ENCODE measurements at regions not wholly inside any gene's neighbourhood (a gene's known extent, or its start where the extent isn't known, plus 50 kb on each side); places are given as distances from the start of the nearest gene placed in this dataset.

- H2BK120ac ChIP-seq (ENCODE audit: low read depth, low read length): peak overlapping the region; percentile 30; the same call in 1 of the 2 replicates
- ATAC-seq (ENCODE audit: low read depth) (no peak), DNase-seq (no peak)
- no peak overlapping the region for H2AK9ac ChIP-seq (replicated peaks; ENCODE audit: low read depth, low read length, poor library complexity)
- BruUV-seq (replicated peaks): no TSS peak
- intact Hi-C loops (cut with micrococcal nuclease): no loop called here
- ChIA-PET CTCF (interaction anchor here (0.6 kb wide), 1 partner anchor 68 kb away, joined by 4 read pairs; no protein-coding TSS in a partner anchor), POLR2A (ENCODE audit: unreplicated experiment) (interaction anchor here (0.6 kb wide), 1 partner anchor 35 kb away, joined by 3 read pairs; no protein-coding TSS in a partner anchor)
- no peaks in the 10 kb centered on the region for H3K27me3 ChIP-seq (ENCODE audit: control insufficient read depth, insufficient read depth, low read length)
- peaks cover 15% of the 10 kb centered on the region for H3K9me1 ChIP-seq (ENCODE audit: insufficient read depth, low read length)
- H2BK15ac ChIP-seq (ENCODE audit: low read depth, low read length): no peak overlapping the region
- peak overlapping the region; percentile 85; the same call in 1 of the 2 replicates for H3K18ac ChIP-seq (ENCODE audit: low read depth, low read length)
- 0 out of 4 replicates have a peak overlapping the region, but pooled peaks of 1 of the 2 experiments have one; percentile 55 for H4K8ac ChIP-seq (ENCODE audit: low read depth in 2 of 2, low read length in 2 of 2)
- H3K56ac ChIP-seq (ENCODE audit: extremely low read depth, insufficient read depth, low read length): no peak overlapping the region
- no peak overlapping the region for H2BK5ac ChIP-seq (ENCODE audit: low read depth, low read length, poor library complexity, severe bottlenecking)
- dilution Hi-C loops (cut with HindIII; ENCODE audit: low sequenced_read_pairs, unreplicated experiment): no loop called here
- no peak overlapping the region for H2AFZ ChIP-seq (replicated peaks; ENCODE audit: low read length, poor library complexity)
- H3K9me3 ChIP-seq (ENCODE audit: control insufficient read depth, insufficient read depth, low read length): no peaks in the 10 kb centered on the region
- in situ Hi-C loops (cut with MboI; ENCODE audit: low sequenced_read_pairs): no loop called here
- no peak overlapping the region for H3K4ac ChIP-seq (ENCODE audit: low read depth, low read length)
- H3K79me1 ChIP-seq (ENCODE audit: low read depth in 1 of 2, low read length in 2 of 2): peaks cover 12 to 49% of the 10 kb centered on the region in 2 experiments
- H3K27ac ChIP-seq (ENCODE audit: insufficient read depth, low read length): no peak overlapping the region
- H4K5ac ChIP-seq (ENCODE audit: low read depth, low read length): no peak overlapping the region
- no peaks in the 10 kb centered on the region for H3K36me3 ChIP-seq (ENCODE audit: control insufficient read depth, insufficient read depth, low read length)
- no peaks in the 10 kb centered on the region; the same call in 1 of the 2 replicates for H4K20me1 ChIP-seq (ENCODE audit: insufficient read depth, low read length)
- no peak overlapping the region for H2BK20ac ChIP-seq (ENCODE audit: low read depth, low read length)
- TF ChIP-seq BHLHE40 (IDR thresholded peaks at IDR 0.05; ENCODE audit: low read depth, low read length): no peak
- TF ChIP-seq MXI1 (IDR thresholded peaks at IDR 0.05; ENCODE audit: borderline replicate concordance, low read depth, low read length): no peak
- TF ChIP-seq MAZ (IDR thresholded peaks at IDR 0.05; ENCODE audit: borderline replicate concordance, low read depth, low read length): no peak
- no peak for TF ChIP-seq NFE2L2 (IDR thresholded peaks at IDR 0.05; ENCODE audit: low read depth, low read length)
- no peak for TF ChIP-seq ELK1 (IDR thresholded peaks at IDR 0.05; ENCODE audit: borderline replicate concordance, low read depth, low read length)
- no peak for TF ChIP-seq RCOR1 (IDR thresholded peaks at IDR 0.05; ENCODE audit: insufficient replicate concordance, low read length)
- no peak for TF ChIP-seq POLR2A (IDR thresholded peaks at IDR 0.05; ENCODE audit: low read depth, low read length)
- TF ChIP-seq CEBPB (IDR thresholded peaks at IDR 0.05; ENCODE audit: low read depth, low read length): no peak
- TF ChIP-seq SMC3 (IDR thresholded peaks at IDR 0.05; ENCODE audit: low read depth, low read length): no peak
- TF ChIP-seq RFX5 (IDR thresholded peaks at IDR 0.05; ENCODE audit: low read depth, low read length): no peak
- TF ChIP-seq USF2 (IDR thresholded peaks at IDR 0.05; ENCODE audit: low read depth, low read length): no peak
- no peak for TF ChIP-seq FOS (IDR thresholded peaks at IDR 0.05; ENCODE audit: low read depth, low read length)
- TF ChIP-seq RAD21 (IDR thresholded peaks at IDR 0.05; ENCODE audit: low read length): no peak
- no peak for TF ChIP-seq MAFK (IDR thresholded peaks at IDR 0.05; ENCODE audit: low read depth, low read length)
- TF ChIP-seq CHD1 (IDR thresholded peaks at IDR 0.05; ENCODE audit: low read depth, low read length): no peak
- no peak for TF ChIP-seq CTCF (conservative IDR thresholded peaks at IDR 0.05; ENCODE audit: low read depth, low read length)
- H3K4me3 ChIP-seq (ENCODE audit: insufficient read depth, low read depth, low read length): no peak overlapping the region
- H2AK5ac ChIP-seq (ENCODE audit: low read depth, low read length): no peak overlapping the region
- H3K23ac ChIP-seq (ENCODE audit: low read depth, low read length): no peak overlapping the region
- WGBS, 2 experiments (ENCODE audit: extremely low coverage in 2 of 2, insufficient read length in 1 of 2): 100% methylated on average over 1 of the region's 2 CpGs; no CpG with 5 or more reads in 1 of the 2 experiments
- H4K91ac ChIP-seq (ENCODE audit: insufficient read depth, low read depth, low read length): no peak overlapping the region
- peaks cover 12% of the 10 kb centered on the region for H3K4me1 ChIP-seq (ENCODE audit: control insufficient read depth, insufficient read depth, low read length)
- no peak overlapping the region for H3K4me2 ChIP-seq (ENCODE audit: low read depth, low read length)
- H3K9ac ChIP-seq (ENCODE audit: low read depth, low read length): no peak overlapping the region
- H3K14ac ChIP-seq (replicated peaks; ENCODE audit: low read depth, low read length): no peak overlapping the region
Measured at GRCh38 chr9:110036286-110036685, 171.7 kb downstream of the C9orf152 start.

All from IMR-90 (cell line).